GM19463 (cell line): ENCODE measurements at regions not wholly inside any gene's neighbourhood (a gene's known extent, or its start where the extent isn't known, plus 50 kb on each side); places are given as distances from the start of the nearest gene placed in this dataset.

Experiments used
- ATAC-seq: cut with Tn5 transposase; IDR thresholded peaks from one replicate; pipeline ENCODE4 v1.9.1; 2021; ENCODE audit warnings: mild to moderate bottlenecking, moderate library complexity; ENCODE audit not compliant: unreplicated experiment

DNA sequence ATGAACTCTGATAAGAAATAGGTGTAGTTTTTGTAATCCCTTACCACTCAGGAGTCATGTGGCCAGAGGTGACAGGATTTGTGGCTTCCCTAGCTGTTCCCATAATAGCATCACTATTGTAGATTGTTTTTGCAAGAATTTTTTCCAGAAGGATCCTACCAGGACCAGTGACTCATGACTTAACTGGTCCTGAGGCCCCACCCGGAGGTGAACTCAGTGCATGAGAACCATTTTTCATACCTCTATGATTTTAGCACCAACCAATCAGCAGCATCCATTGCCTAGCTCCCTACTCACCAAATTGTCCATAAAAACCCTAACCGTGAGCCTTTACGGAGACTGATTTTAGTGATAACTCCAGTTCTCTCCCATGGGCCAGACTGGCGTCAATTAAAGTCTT is 484.8 kb downstream of the PSAT1 start:
- no peak for ATAC-seq

DNA sequence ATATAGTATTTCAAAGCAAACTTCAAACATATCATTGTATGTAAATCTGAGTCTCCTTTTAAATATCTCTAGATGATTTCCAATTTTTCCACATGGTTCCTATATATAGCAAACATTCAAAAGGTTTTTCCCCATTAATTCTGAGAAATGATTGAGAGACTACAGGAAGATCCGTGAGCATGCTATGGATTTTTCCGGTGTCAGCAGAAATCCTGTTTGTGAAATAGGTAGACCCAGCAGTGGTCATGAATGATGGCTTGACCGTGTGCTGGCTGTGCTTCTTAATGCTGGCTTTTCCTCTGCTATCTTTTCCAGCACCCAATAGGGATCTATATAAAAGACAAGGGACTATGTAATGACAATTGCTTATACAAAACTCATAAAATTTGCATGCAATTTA is 485.3 kb downstream of the PSAT1 start:
- no peak for ATAC-seq

DNA sequence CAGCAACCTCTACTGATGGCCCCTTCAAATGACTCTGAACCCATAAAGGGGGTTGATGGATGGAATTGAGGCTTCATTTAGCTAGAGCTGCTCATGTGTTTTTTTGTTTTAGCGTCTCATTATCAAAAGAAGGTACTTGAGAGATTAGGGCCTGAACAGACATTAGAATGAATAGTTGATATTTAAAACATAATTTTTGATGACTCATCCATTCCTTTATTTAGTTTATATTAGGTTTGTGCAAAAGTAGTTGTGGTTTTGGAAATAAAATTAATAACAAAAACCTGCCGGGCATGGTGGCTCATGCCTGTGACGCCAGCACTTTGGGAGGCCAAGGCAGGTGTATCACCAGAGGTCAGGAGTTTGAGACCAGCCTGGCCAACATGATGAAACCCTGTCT is 485.9 kb downstream of the PSAT1 start:
- no peak for ATAC-seq

DNA sequence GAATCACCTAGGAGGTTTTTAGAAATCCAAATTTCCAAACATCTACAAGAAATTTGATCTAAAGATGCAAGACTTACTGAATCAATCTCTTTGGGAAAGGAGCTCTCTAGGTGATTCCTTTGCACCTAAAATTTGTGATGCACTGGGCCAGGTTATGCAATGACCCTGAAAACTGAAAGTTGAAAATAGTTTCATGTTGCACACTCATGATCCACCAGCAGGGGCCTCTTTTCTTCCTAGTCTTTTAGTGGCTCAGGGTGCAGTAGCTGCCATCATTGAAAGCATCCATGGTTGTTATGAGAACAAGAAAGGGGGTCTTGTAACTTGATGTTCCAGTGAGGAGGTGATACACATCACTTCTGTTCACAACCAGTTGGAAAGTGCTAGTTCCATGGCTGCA is 486.8 kb downstream of the PSAT1 start:
- ATAC-seq: no peak

DNA sequence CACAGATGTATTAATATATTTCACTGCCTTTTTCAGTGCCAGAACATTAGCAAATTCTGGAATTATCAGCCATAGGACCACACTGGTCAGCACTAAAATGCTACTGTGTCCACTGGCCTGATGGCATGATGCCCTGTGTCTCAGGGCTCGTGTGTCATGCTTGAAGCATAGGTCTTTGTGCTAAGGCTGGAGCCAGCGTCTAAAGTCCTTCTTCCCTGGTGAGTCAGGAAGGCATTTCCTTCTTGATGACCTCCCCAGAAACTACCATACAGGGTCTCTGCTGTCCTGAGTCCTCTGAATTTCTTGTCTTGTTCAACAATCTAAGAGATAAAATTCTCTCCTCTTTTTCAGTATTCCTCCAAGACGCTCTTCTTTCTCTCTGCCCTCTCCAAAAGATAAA is 489.9 kb downstream of the PSAT1 start:
- no peak for ATAC-seq

DNA sequence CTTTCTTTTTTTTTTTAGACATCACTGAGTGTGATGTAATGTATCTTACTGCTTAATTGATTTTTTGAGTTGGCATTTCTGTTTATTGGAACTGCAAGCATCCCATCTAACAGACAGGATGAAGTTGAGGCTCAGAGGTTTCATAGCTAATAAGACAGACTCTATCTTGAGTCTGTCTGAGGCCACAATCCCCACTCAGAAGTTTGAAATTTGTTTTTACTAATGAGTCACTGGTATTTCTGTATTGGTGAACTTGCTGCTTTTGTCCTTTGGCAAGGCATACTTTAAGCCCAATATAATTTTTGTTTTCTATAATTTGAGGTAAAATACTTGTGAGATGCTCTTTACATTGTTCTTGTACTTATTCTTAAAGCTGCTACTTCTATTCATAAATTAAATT is 491.2 kb downstream of the PSAT1 start:
- no peak for ATAC-seq

DNA sequence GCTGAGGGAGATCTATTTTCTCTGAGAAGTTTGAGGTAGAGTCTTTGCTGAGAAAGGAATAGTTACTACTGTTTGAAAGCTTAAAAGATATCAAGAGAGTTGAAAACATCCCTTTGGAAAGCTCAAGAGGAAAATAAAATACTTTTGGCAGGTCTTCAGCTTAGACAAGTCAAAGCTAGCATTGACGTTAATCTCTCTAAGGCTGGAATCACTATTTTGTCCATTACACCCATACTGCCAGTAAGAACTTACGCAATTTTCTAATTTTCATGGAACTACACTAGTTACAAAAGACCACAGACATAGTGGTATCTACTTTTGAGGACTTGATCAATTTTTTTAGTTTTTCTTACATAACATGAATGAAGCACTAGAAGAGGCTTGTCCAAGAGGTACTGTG is 494.9 kb downstream of the PSAT1 start:
- ATAC-seq: no peak

DNA sequence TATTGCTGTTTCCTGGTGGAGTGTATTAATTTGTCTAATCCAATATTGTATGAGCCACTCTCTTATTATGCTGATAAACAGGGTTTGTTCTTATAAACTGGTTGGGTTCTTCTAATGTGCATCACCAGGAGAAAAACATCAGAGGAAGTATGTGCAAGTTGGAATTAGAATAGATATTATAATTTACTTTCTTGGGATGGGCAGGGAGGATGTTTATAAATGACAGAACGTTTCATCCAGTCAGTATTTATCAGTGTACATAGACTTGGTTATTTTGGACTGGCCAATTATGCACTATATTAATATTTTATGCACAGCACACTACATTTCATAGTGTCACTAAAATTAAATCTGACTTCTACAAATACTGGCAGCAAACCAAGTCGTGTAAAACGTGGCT is 495.8 kb downstream of the PSAT1 start:
- ATAC-seq: no peak

DNA sequence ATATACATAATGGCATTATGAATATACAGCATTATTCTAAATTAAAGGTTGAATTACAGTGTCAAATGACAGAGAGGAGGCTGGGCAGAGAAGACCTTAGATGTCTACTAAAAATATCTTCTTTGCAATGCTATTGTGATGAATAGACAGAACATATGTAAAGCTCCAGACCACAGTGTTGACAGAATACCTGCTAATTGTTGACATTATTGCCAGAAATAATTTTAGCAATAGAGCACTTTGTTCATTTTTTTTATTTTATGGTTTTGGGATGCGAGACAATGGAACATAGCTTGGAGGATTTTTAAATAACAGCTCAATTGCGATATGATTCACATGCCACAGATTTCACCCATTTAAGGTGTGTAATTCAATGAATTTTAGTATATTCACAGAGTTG is 508.8 kb downstream of the PSAT1 start:
- ATAC-seq: no peak

DNA sequence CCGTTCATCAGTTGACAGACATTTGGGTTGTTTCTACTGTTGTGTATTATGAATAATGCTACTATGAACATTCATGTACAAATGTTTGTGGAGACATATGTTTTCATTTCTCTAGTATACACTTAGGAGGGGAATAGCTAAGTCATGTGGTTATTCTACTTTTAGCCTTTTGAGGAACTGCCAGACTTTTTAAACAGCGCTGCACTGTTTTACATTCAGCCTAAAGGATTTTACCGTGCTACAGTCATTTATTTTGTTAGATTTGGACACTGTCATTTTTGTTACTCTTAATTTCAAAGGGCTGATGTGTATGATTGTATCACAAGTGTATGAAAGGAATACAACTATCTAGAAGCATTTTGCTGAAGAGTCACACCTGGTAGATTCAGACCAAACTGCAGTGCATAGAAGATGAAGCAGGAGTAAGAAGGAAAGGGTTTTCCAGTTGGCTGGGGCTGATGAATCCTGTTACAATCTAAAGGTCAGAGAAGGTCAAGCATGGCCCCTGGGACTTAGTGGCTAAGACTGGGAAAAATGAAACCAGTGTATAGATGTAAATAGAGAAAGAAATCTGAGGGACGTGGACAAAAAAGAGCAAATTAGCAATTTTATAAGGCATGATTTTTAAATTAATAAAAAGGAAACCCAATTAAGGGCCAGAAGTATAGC is 509.7 kb downstream of the PSAT1 start:
- ATAC-seq: no peak

DNA sequence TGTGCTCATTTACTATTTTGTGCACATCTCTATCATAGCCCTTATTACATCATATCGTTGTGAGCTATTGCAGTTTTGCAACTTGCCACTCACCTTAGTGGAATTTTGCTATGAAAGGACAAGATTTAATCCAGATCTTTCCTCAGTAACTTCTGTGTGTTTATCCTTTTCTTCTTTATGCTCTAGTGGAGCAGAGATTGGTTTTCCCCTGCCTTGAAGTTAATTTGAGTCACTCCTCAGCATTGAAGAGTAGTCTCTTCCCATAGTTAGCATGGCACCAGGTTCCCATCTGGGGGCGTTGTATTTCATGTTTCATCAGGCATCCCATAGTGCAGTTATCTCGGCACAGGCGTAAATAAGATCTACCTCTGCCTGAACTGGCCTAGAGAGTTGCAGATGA is 510.4 kb downstream of the PSAT1 start:
- no peak for ATAC-seq

DNA sequence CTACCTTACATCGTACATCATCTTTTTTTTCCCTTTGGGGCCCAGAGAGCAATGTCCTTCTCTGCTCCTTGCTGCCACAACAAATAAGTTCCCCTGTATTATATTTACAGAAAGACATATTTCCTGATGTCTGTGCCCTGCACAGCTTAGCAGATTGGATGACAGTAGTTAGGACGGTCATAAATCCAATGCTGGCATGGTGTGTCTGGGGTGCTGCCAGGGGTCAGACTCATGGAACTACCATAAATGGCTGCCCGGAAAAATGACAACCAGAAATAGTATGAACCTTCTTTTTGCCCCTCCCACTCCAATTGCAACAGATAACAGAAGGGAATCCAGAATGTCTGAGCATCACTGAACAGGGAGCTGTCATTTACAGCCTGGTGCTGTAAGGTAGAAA is 511.1 kb downstream of the PSAT1 start:
- no peak for ATAC-seq

DNA sequence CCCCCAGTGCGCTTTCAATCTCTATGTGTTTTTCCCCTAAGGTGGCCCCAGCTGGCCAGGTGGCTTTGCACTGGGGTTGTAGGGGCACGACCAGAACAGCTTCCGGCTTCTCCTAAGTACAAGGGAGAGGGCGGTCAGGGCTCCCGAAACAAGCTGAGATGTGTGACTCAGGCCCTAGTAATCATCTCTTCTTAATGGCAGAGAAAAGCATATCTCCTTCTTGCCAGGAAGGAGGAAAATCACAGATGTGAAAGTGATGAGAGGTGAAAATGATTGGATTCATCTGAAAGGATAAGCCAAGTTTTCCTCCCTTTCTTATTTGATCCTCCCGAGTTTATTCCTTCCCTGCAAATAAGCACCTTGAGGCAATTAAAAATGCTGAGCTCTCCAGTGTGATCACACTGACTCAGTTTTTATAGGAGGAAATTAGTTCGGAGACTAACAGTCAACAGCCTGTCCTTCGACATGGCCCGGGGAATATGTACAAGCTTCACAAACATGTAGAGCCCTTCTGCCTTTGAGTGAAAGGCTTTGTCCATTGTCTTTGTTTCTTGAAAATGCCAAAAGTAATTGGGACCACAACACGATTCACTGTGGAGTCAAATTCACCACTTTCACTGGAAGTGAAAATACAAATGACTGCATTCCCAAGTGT is 514.8 kb downstream of the PSAT1 start:
- no peak for ATAC-seq

DNA sequence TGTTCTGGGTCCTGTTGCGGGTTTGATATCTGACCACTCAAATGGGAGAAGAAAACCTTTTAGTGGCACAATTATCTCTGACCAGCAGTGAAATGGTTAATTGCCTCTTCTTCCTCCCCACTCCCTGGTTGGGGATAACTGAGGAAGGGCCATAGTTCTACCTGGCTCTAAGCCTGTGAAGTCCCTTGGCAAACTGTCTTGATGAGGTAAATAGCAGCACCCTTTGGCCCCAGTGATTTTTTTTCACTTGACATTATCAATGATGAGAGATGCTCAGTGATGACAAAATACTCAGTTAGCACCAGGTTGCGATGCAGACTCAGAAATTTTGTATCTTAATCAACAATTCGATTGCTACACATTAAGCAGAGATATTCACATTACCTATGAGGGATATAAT is 515.7 kb downstream of the PSAT1 start:
- no peak for ATAC-seq

DNA sequence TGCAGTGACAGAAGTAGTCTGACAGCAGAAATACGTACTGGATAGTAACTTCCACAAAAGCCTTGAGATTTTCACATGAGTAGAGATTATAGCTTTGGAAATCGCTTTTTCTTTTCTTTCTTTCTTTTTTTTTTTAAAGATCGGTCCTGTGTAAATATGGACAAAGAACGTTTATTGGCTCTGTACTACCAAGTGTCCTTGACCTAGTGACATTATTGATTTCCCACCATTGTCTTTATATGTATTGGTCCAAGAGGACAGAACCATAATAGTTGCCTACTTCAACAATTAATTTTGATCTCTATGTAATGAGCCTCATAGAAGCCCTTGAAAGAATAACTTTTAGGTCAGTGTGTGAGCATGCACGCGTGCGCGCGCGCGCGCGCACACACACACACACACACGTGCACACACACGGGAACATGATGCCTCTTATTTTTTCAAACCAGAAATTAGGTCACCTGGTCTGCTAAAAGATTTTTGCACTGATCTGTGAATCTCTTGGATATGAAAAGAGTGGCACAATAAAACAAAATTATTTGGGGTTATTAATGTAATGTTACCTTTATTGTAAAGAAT is 516.8 kb downstream of the PSAT1 start:
- ATAC-seq: no peak

DNA sequence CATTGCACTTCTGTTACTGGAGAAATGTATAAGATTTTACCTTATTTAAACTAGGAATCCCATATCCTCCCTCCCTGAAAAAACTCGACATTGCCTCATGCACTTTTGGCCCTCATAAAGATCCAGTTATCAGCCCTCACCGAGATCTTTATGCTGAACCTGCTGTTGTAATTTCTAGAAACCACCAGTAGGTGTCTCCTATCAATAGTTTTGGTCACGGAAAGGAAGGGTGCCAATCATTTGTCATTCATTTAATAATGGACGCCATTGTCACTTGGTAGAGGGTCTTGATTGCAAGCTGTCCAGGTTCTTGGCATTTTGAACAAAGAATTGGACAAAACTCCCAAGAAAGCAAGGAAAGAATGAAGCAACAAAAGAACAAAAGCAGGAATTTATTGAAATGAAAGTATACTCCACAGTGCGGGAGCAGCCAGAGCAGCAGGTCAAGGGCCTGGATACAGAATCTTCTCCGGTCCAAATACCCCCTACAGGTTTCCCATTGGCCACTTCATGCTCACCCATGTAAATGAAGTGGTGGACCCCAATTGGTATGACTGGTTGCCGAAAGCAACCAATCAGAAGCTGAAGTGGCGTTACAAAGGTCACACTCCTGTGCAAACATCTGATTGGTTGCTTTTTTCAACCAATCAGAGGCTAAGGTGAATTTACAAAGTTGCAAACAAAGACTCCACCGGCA is 524.3 kb downstream of the PSAT1 start:
- peak; percentile 88 for ATAC-seq

DNA sequence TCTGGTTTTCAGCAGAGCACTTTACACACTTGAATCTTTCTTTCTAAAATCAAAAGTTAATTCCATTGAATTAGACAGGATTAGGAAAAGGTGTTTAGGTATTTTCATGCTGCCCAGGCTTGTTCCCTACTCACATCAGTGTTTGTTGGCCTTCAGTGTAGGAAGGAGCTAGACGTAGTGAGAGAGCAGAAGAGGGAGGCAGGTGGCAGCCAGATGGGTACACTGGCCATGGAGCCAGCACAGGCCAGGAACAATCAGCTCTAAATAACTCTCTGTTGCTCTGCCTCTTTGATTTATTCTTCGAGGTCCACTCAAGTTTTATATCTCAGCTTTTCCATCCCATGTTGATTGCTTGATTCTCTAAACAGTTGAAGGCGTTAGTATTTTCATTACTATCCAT is 529.6 kb downstream of the PSAT1 start:
- ATAC-seq: no peak

DNA sequence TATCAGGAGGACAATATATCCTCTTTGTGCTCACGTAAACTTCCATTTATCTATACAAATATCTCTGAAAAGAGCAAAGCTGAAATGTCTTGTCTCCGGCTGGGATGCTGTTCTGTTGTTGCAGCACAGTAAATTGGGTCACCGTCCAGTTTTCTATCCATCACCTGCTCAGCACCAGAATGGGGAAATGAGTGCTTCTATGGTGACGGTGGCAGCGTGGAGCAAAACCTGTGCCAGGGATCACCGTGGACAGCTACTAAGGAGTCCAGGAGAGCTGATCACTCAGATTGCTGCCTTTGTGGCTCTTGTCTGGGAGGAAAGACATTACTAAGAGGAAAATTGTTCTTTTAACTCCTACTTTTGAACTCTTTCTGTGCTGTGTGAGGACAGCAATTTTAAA is 531.6 kb downstream of the PSAT1 start:
- no peak for ATAC-seq

DNA sequence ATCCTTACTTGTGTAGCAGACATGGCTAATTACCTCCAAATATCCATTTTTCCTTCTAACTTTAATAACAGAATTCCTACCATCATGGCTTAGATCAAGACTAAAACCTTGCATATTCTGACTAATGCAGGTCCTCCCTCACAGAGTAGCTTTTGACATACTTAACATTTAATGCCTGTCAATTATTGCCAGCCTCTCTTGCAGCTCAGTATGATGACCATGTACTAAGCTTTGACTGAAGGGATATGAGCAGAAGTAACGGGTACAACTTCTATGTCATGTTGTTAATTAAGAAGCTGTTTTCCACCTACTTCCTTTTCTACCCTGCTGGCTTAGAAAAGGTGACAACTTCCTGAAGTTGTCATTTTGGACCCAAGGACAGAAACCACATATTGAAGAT is 533.4 kb downstream of the PSAT1 start:
- no peak for ATAC-seq

DNA sequence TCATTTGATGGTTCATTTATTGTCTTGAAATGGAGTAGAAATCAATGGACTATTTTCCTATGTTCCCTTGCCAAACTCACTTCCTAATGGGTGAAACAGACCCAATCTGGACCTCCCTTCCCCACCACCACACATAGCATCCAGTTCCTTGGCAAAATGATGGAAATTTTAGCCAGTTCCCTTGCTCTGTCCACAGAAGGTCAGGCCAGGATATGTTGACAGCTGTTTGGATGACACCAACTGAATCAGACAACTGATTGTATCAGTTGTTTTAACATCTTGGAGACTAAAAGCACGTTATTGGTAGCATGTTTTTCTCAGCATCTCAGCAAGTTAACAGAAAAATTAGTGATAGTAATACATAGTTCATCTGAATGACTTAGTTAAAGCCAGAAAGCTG is 534.8 kb downstream of the PSAT1 start:
- ATAC-seq: no peak

DNA sequence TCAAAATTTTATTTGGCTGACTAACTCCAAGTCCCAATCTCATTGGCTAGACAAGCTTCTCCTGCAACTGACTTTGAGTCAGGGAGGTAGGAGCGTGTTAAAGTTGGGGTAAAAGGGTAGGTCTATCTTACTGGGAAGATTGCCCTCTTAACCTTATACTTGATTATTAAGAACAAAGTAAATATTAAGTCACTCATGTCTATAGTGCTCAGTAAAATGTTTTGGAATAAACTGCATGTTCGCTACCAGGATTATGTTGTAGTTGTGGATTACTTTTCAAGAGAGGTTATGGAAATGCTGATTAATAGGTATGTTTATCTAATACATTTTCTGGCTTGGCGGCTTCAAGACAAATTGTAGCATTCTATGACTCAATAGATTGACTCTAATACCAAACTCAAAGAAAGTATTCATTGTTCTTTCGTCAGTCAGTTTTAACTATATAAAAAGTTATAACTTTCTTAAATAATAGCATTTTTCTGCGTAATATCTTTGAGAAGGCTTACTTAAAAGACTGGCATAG is 539.1 kb downstream of the PSAT1 start:
- no peak for ATAC-seq

DNA sequence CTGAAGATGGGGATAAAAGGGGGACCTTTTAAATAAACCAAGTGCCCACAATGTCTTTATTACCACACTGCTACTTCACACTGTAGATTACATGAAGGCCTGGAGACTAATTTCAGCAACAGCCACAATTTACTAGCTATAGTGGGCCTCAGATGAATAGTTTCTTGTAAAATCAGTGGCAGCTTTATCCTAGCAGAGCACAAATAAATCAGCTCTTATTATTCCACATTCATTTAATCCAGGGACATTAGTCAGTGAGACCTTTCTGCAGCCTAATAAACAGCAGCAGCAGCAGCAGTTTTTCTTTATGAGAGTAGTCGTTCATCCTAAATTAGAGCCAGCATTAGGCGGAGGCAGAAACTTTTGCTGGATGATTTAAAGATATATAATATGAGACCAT is 542.3 kb downstream of the PSAT1 start:
- no peak for ATAC-seq
